ENCODE measurements at regions not wholly inside any gene's neighbourhood (a gene's known extent, or its start where the extent isn't known, plus 50 kb on each side); places are given as distances from the start of the nearest gene placed in this dataset.

GRCh38 chr2:181751266-181752030, 71.1 kb upstream of the NEUROD1 start:
- TF ChIP-seq CTCF (IDR thresholded peaks at IDR 0.05; ENCODE audit: partially characterized antibody, unreplicated experiment): no peak
- DNase-seq: no peak
- Mint-ChIP-seq H3K27me3 (ENCODE audit: unreplicated experiment) (no peaks in the 10 kb centered on the region), H3K4me3 (ENCODE audit: unreplicated experiment) (no peak overlapping the region), H3K27ac (ENCODE audit: unreplicated experiment) (no peak overlapping the region), H3K4me1 (ENCODE audit: low read depth, unreplicated experiment) (no peaks in the 10 kb centered on the region), H3K9me3 (ENCODE audit: unreplicated experiment) (no peaks in the 10 kb centered on the region), H3K36me3 (ENCODE audit: unreplicated experiment) (no peaks in the 10 kb centered on the region)

GRCh38 chr2:181752301-181752700, 72.0 kb upstream of the NEUROD1 start:
- TF ChIP-seq CTCF (IDR thresholded peaks at IDR 0.05; ENCODE audit: partially characterized antibody, unreplicated experiment): no peak
- no peak overlapping the region for H3K4me3 Mint-ChIP-seq (ENCODE audit: unreplicated experiment)
- H3K9me3 Mint-ChIP-seq (ENCODE audit: unreplicated experiment): no peaks in the 10 kb centered on the region
- no peaks in the 10 kb centered on the region for H3K36me3 Mint-ChIP-seq (ENCODE audit: unreplicated experiment)
- H3K4me1 Mint-ChIP-seq (ENCODE audit: low read depth, unreplicated experiment): no peaks in the 10 kb centered on the region
- no peak for DNase-seq
- H3K27me3 Mint-ChIP-seq (ENCODE audit: unreplicated experiment): no peaks in the 10 kb centered on the region
- H3K27ac Mint-ChIP-seq (ENCODE audit: unreplicated experiment): no peak overlapping the region

GRCh38 chr2:181753686-181754085, 73.4 kb upstream of the NEUROD1 start:
- TF ChIP-seq CTCF (IDR thresholded peaks at IDR 0.05; ENCODE audit: partially characterized antibody, unreplicated experiment): no peak
- Mint-ChIP-seq H3K36me3 (ENCODE audit: unreplicated experiment) (no peaks in the 10 kb centered on the region), H3K4me1 (ENCODE audit: low read depth, unreplicated experiment) (no peaks in the 10 kb centered on the region), H3K27ac (ENCODE audit: unreplicated experiment) (no peak overlapping the region), H3K9me3 (ENCODE audit: unreplicated experiment) (no peaks in the 10 kb centered on the region), H3K27me3 (ENCODE audit: unreplicated experiment) (no peaks in the 10 kb centered on the region), H3K4me3 (ENCODE audit: unreplicated experiment) (no peak overlapping the region)
- no peak for DNase-seq

- no peaks in the 10 kb centered on the region for H3K36me3 Mint-ChIP-seq (ENCODE audit: unreplicated experiment)
- no peak for DNase-seq
- H3K27me3 Mint-ChIP-seq (ENCODE audit: unreplicated experiment): no peaks in the 10 kb centered on the region
- TF ChIP-seq CTCF (IDR thresholded peaks at IDR 0.05; ENCODE audit: partially characterized antibody, unreplicated experiment): no peak
- H3K4me3 Mint-ChIP-seq (ENCODE audit: unreplicated experiment): no peak overlapping the region
- H3K9me3 Mint-ChIP-seq (ENCODE audit: unreplicated experiment): no peaks in the 10 kb centered on the region
- no peaks in the 10 kb centered on the region for H3K4me1 Mint-ChIP-seq (ENCODE audit: low read depth, unreplicated experiment)
- no peak overlapping the region for H3K27ac Mint-ChIP-seq (ENCODE audit: unreplicated experiment)
Measured at GRCh38 chr2:181754105-181754504, 73.8 kb upstream of the NEUROD1 start.

- no peaks in the 10 kb centered on the region for H3K27me3 Mint-ChIP-seq (ENCODE audit: unreplicated experiment)
- no peak for DNase-seq
- no peaks in the 10 kb centered on the region for H3K4me1 Mint-ChIP-seq (ENCODE audit: low read depth, unreplicated experiment)
- H3K9me3 Mint-ChIP-seq (ENCODE audit: unreplicated experiment): no peaks in the 10 kb centered on the region
- TF ChIP-seq CTCF (IDR thresholded peaks at IDR 0.05; ENCODE audit: partially characterized antibody, unreplicated experiment): no peak
- H3K36me3 Mint-ChIP-seq (ENCODE audit: unreplicated experiment): no peaks in the 10 kb centered on the region
- H3K4me3 Mint-ChIP-seq (ENCODE audit: unreplicated experiment): no peak overlapping the region
- no peak overlapping the region for H3K27ac Mint-ChIP-seq (ENCODE audit: unreplicated experiment)
Measured at GRCh38 chr2:181755181-181755580, 74.9 kb upstream of the NEUROD1 start.
